ENCODE measurements at regions not wholly inside any gene's neighbourhood (a gene's known extent, or its start where the extent isn't known, plus 50 kb on each side); places are given as distances from the start of the nearest gene placed in this dataset.

DNA sequence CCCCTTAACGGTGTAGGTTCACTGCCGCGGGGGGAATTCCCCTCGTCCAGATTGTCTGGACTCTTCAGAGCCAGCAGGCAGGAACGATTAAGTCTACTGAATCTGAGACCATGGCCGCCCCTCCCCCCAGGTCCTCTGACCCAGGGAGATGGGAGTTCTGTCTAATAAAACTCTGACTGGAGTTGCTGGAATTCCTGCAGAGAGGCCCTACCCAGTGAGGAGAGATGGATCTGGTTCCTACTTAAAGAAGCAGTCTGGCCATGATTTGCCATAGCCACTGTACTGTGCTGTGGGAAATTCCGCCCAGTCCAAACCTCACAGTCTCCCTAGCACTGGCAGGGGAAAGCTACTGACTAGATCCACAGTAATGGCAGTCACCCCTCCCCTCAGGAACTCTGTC lies 237.7 kb upstream of the RASA1 start:
- TF ChIP-seq, protein P1, sequence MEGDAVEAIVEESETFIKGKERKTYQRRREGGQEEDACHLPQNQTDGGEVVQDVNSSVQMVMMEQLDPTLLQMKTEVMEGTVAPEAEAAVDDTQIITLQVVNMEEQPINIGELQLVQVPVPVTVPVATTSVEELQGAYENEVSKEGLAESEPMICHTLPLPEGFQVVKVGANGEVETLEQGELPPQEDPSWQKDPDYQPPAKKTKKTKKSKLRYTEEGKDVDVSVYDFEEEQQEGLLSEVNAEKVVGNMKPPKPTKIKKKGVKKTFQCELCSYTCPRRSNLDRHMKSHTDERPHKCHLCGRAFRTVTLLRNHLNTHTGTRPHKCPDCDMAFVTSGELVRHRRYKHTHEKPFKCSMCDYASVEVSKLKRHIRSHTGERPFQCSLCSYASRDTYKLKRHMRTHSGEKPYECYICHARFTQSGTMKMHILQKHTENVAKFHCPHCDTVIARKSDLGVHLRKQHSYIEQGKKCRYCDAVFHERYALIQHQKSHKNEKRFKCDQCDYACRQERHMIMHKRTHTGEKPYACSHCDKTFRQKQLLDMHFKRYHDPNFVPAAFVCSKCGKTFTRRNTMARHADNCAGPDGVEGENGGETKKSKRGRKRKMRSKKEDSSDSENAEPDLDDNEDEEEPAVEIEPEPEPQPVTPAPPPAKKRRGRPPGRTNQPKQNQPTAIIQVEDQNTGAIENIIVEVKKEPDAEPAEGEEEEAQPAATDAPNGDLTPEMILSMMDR (IDR thresholded peaks at IDR 0.05): no peak
- TF ChIP-seq EZH2 (IDR thresholded peaks at IDR 0.05) (no peak), EZH2phosphoT487 (IDR thresholded peaks at IDR 0.05) (no peak)
